ENCODE measurements at regions not wholly inside any gene's neighbourhood (a gene's known extent, or its start where the extent isn't known, plus 50 kb on each side); places are given as distances from the start of the nearest gene placed in this dataset.

DNA sequence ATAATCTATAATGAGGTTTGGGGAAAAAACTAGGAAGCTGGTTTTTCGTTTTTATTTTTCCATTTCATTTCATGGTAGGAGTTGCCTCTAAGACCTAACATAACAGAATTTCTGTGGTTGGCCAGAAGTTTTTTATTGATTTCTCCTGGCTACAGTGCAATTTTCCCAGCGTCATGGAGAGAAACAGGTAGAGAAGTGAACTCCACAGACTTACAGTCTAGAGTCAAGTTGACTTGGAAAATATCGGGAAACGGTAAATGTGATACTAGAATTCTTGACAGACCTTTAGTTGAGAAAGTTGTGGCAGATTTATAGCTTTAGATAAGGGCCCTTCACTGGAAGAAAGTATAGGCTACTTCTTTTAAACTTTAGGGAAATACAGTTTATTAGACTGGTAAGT is 238.3 kb downstream of the DOK5 start:
- H3K36me3 ChIP-seq (ENCODE audit: control insufficient read depth, insufficient read depth, low read length), result no peaks in the 10 kb centered on the region
- no peaks in the 10 kb centered on the region for H3K27me3 Mint-ChIP-seq
- H3K4me1 Mint-ChIP-seq, result no peaks in the 10 kb centered on the region
- no peak overlapping the region for H3K4me3 ChIP-seq (ENCODE audit: low read depth, low read length)
- H3K36me3 Mint-ChIP-seq, result no peaks in the 10 kb centered on the region
- H3K9me3 Mint-ChIP-seq, result peaks cover 0 to 5% (median 1%) of the 10 kb centered on the region in 7 donors
- no peak overlapping the region for H3K27ac Mint-ChIP-seq
- no peak overlapping the region for H3K27ac ChIP-seq (ENCODE audit: insufficient read depth, low read length, poor library complexity, severe bottlenecking)
- H3K9me3 ChIP-seq (ENCODE audit: control insufficient read depth in 2 of 2, low read length in 2 of 2), result no peaks in the 10 kb centered on the region
- no peak for ATAC-seq (ENCODE audit: low read depth in 2 of 2)
- no peaks in the 10 kb centered on the region for H3K4me1 ChIP-seq (ENCODE audit: control insufficient read depth, insufficient read depth, low read length, poor library complexity, severe bottlenecking)
- H3K27me3 ChIP-seq (ENCODE audit: control insufficient read depth, insufficient read depth, low read length), result no peaks in the 10 kb centered on the region
- no peak overlapping the region for H3K4me3 Mint-ChIP-seq
- DNase-seq, result no peak

DNA sequence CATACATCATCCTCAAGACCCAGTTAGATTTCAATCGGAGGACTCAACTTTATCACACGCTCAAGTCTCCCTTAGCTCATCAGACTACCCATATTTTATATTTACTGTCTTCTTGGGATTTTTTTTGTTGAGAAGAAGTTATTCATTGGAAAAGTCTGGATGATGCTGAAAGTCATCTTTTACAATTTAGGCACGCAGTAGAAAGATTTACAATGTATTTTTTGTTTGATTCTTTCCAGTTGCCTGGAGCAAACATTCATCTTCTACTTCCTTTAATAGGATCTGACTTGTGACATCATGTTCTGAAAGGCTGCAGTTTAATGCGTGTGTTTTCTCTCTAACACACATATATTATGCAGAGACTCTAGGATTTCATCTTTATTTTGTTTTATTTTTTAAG is 235.7 kb downstream of the DOK5 start:
- no peaks in the 10 kb centered on the region for H3K27me3 Mint-ChIP-seq
- Histone ChIP-seq H3K9me3 (ENCODE audit: control insufficient read depth in 2 of 2, low read length in 2 of 2) (no peaks in the 10 kb centered on the region), H3K27me3 (ENCODE audit: control insufficient read depth, insufficient read depth, low read length) (no peaks in the 10 kb centered on the region), H3K4me1 (ENCODE audit: control insufficient read depth, insufficient read depth, low read length, poor library complexity, severe bottlenecking) (no peaks in the 10 kb centered on the region), H3K4me3 (ENCODE audit: low read depth, low read length) (no peak overlapping the region), H3K36me3 (ENCODE audit: control insufficient read depth, insufficient read depth, low read length) (no peaks in the 10 kb centered on the region), H3K27ac (ENCODE audit: insufficient read depth, low read length, poor library complexity, severe bottlenecking) (no peak overlapping the region)
- no peak for DNase-seq
- H3K9me3 Mint-ChIP-seq, result peaks cover 0 to 5% (median 1%) of the 10 kb centered on the region in 7 donors
- H3K36me3 Mint-ChIP-seq, result no peaks in the 10 kb centered on the region
- no peak overlapping the region for H3K4me3 Mint-ChIP-seq
- no peak for ATAC-seq (ENCODE audit: low read depth in 2 of 2)
- H3K4me1 Mint-ChIP-seq, result no peaks in the 10 kb centered on the region
- H3K27ac Mint-ChIP-seq, result no peak overlapping the region

DNA sequence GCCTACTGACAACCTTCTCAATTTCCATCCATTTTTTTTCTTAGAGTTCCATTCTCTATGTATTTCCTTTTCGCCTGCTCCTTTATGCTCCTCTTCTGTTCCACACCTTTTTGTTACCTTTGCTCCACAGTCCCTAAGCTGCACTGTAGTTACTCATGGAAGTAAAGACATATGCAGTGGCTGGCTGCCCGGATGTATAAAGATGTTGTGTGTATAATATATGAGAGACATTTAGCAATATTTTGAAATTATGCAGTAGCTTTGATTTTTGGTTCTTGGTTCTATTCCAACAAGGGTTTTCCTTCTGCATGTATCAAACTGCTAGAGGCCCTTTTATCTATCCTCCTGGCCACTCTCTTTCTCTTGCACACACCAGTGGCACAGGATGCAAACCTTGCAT is 234.9 kb downstream of the DOK5 start:
- Mint-ChIP-seq H3K4me1 (no peaks in the 10 kb centered on the region), H3K4me3 (no peak overlapping the region), H3K9me3 (peaks cover 0 to 5% (median 1%) of the 10 kb centered on the region in 7 donors), H3K27me3 (no peaks in the 10 kb centered on the region), H3K27ac (no peak overlapping the region), H3K36me3 (no peaks in the 10 kb centered on the region)
- Histone ChIP-seq H3K4me3 (ENCODE audit: low read depth, low read length) (no peak overlapping the region), H3K36me3 (ENCODE audit: control insufficient read depth, insufficient read depth, low read length) (no peaks in the 10 kb centered on the region), H3K9me3 (ENCODE audit: control insufficient read depth in 2 of 2, low read length in 2 of 2) (no peaks in the 10 kb centered on the region), H3K27ac (ENCODE audit: insufficient read depth, low read length, poor library complexity, severe bottlenecking) (no peak overlapping the region), H3K4me1 (ENCODE audit: control insufficient read depth, insufficient read depth, low read length, poor library complexity, severe bottlenecking) (no peaks in the 10 kb centered on the region), H3K27me3 (ENCODE audit: control insufficient read depth, insufficient read depth, low read length) (no peaks in the 10 kb centered on the region)
- no peak for DNase-seq
- no peak for ATAC-seq (ENCODE audit: low read depth in 2 of 2)

DNA sequence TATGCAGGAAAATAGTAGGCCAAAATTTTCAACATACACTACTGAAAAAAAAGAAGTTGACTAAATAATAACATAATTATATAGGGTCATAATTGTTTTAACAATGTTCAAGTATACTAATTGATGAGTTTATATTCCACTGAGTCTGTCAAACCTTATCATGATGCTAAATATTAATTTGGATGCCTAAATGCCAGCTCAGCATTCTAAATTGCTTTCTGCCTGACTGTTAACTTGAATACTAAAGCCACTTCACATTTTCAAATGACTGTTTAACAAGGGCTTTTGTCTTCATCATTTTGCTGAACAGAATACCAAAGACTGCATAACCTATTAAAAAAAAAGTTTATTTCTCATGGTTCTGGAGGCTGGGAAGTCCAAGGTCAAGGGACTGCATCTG is 232.8 kb downstream of the DOK5 start:
- no peaks in the 10 kb centered on the region for H3K36me3 Mint-ChIP-seq
- H3K27ac Mint-ChIP-seq, result no peak overlapping the region
- Histone ChIP-seq H3K4me1 (ENCODE audit: control insufficient read depth, insufficient read depth, low read length, poor library complexity, severe bottlenecking) (no peaks in the 10 kb centered on the region), H3K27ac (ENCODE audit: insufficient read depth, low read length, poor library complexity, severe bottlenecking) (no peak overlapping the region), H3K4me3 (ENCODE audit: low read depth, low read length) (no peak overlapping the region), H3K36me3 (ENCODE audit: control insufficient read depth, insufficient read depth, low read length) (no peaks in the 10 kb centered on the region), H3K27me3 (ENCODE audit: control insufficient read depth, insufficient read depth, low read length) (no peaks in the 10 kb centered on the region), H3K9me3 (ENCODE audit: control insufficient read depth in 2 of 2, low read length in 2 of 2) (no peaks in the 10 kb centered on the region)
- ATAC-seq (ENCODE audit: low read depth in 2 of 2) (no peak), DNase-seq (no peak)
- no peaks in the 10 kb centered on the region for H3K27me3 Mint-ChIP-seq
- H3K4me3 Mint-ChIP-seq, result no peak overlapping the region
- H3K4me1 Mint-ChIP-seq, result no peaks in the 10 kb centered on the region
- peaks cover 0 to 4% (median 3%) of the 10 kb centered on the region in 7 donors for H3K9me3 Mint-ChIP-seq

DNA sequence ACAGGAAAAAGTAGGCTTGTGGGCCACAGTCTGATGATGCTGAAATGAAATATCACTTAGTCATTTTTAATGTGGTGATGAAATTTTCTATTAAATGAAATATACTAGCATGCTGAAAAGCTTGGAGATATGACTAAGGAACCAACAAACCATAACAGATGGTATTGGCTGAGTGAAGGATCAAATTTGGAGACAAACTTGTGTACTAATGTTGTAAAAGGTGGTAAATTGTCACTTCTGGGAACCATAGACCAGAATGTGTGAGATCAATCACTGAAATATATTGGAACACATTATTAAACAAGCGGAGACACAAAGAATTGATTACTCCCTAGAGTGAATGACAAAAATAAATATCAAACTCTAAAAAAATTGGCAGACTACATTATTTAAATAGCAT is 232.4 kb downstream of the DOK5 start:
- H3K4me1 Mint-ChIP-seq, result no peaks in the 10 kb centered on the region
- H3K4me3 ChIP-seq (ENCODE audit: low read depth, low read length), result no peak overlapping the region
- H3K27me3 ChIP-seq (ENCODE audit: control insufficient read depth, insufficient read depth, low read length), result no peaks in the 10 kb centered on the region
- no peak overlapping the region for H3K27ac ChIP-seq (ENCODE audit: insufficient read depth, low read length, poor library complexity, severe bottlenecking)
- H3K4me3 Mint-ChIP-seq, result no peak overlapping the region
- H3K27ac Mint-ChIP-seq, result no peak overlapping the region
- no peaks in the 10 kb centered on the region for H3K36me3 Mint-ChIP-seq
- no peaks in the 10 kb centered on the region for H3K9me3 ChIP-seq (ENCODE audit: control insufficient read depth in 2 of 2, low read length in 2 of 2)
- DNase-seq (no peak), ATAC-seq (ENCODE audit: low read depth in 2 of 2) (no peak)
- peaks cover 0 to 4% (median 3%) of the 10 kb centered on the region in 7 donors for H3K9me3 Mint-ChIP-seq
- no peaks in the 10 kb centered on the region for H3K36me3 ChIP-seq (ENCODE audit: control insufficient read depth, insufficient read depth, low read length)
- no peaks in the 10 kb centered on the region for H3K4me1 ChIP-seq (ENCODE audit: control insufficient read depth, insufficient read depth, low read length, poor library complexity, severe bottlenecking)
- H3K27me3 Mint-ChIP-seq, result no peaks in the 10 kb centered on the region

DNA sequence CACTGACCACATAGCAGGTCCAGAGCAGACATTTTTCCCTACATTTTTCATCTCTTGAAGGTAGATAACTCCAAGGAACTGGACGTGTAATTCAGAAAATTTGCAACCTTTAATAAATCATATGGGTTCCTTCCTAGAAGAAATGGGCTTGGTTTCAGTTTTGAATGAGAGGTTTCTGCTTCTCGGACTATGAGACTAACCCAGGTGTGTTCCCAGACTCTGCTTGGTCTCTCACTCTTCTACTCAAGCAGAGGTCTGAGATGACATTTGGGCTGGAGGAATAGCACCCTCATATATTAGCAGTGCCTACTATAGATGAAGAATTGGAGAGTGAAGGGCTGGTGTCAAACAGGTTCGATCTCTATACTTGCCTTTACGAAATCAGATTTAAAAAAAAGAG is 231.2 kb downstream of the DOK5 start:
- H3K4me3 Mint-ChIP-seq, result no peak overlapping the region
- DNase-seq, result no peak
- Histone ChIP-seq H3K27me3 (ENCODE audit: control insufficient read depth, insufficient read depth, low read length) (no peaks in the 10 kb centered on the region), H3K36me3 (ENCODE audit: control insufficient read depth, insufficient read depth, low read length) (no peaks in the 10 kb centered on the region), H3K9me3 (ENCODE audit: control insufficient read depth in 2 of 2, low read length in 2 of 2) (no peaks in the 10 kb centered on the region), H3K4me1 (ENCODE audit: control insufficient read depth, insufficient read depth, low read length, poor library complexity, severe bottlenecking) (no peaks in the 10 kb centered on the region), H3K27ac (ENCODE audit: insufficient read depth, low read length, poor library complexity, severe bottlenecking) (no peak overlapping the region), H3K4me3 (ENCODE audit: low read depth, low read length) (no peak overlapping the region)
- ATAC-seq (ENCODE audit: low read depth in 2 of 2), result no peak
- no peaks in the 10 kb centered on the region for H3K36me3 Mint-ChIP-seq
- no peaks in the 10 kb centered on the region for H3K27me3 Mint-ChIP-seq
- H3K4me1 Mint-ChIP-seq, result no peaks in the 10 kb centered on the region
- H3K27ac Mint-ChIP-seq, result no peak overlapping the region
- peaks cover 0 to 4% (median 3%) of the 10 kb centered on the region in 7 donors for H3K9me3 Mint-ChIP-seq

DNA sequence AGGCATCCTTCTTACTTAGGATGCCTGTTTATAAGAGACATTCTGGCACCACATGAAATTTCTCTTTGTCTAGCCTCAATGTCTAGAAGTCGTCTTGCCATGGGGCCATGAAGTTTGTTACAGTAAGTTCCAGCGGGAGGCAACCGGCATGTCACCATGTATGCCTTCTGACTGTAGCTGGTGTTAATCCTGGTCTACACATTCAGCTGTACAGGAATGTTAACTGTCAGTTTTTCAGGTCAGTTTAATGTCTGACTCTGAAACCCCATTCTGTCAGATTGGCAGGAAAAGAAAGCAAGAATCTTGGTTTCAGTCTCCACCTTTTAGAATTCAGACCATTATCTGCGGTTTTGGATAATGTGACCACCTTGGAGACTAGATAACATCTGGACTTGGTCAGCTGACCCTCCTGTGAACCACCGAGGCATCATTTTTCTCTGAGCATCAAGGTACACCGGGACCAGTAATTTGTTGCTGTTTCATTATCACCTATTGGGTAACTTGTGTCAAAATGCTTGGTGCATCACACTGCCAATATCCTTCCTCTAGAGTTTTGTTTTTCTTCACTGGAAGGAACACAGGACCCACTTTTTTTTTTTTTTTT is 228.7 kb downstream of the DOK5 start:
- no peaks in the 10 kb centered on the region for H3K4me1 Mint-ChIP-seq
- H3K9me3 Mint-ChIP-seq, result peaks cover 0 to 4% (median 1%) of the 10 kb centered on the region in 7 donors
- H3K36me3 ChIP-seq (ENCODE audit: control insufficient read depth, insufficient read depth, low read length), result no peaks in the 10 kb centered on the region
- no peak overlapping the region for H3K4me3 ChIP-seq (ENCODE audit: low read depth, low read length)
- H3K27me3 ChIP-seq (ENCODE audit: control insufficient read depth, insufficient read depth, low read length), result no peaks in the 10 kb centered on the region
- H3K36me3 Mint-ChIP-seq, result no peaks in the 10 kb centered on the region
- no peaks in the 10 kb centered on the region for H3K9me3 ChIP-seq (ENCODE audit: control insufficient read depth in 2 of 2, low read length in 2 of 2)
- no peaks in the 10 kb centered on the region for H3K27me3 Mint-ChIP-seq
- H3K27ac ChIP-seq (ENCODE audit: insufficient read depth, low read length, poor library complexity, severe bottlenecking), result no peak overlapping the region
- DNase-seq (no peak), ATAC-seq (ENCODE audit: low read depth in 2 of 2) (no peak)
- no peak overlapping the region for H3K4me3 Mint-ChIP-seq
- no peak overlapping the region for H3K27ac Mint-ChIP-seq
- no peaks in the 10 kb centered on the region for H3K4me1 ChIP-seq (ENCODE audit: control insufficient read depth, insufficient read depth, low read length, poor library complexity, severe bottlenecking)

Data from CD4-positive, CD25-positive, alpha-beta regulatory T cell (primary cell).